ENCODE measurements at regions not wholly inside any gene's neighbourhood (a gene's known extent, or its start where the extent isn't known, plus 50 kb on each side); places are given as distances from the start of the nearest gene placed in this dataset.

GRCh38 chr6:113359155-113360140, 497.7 kb upstream of the MARCKS start:
- no peak for DNase-seq (ENCODE audit: low read depth)
- H3K4me3 ChIP-seq (ENCODE audit: low read depth, low read length), result no peak overlapping the region
- TF ChIP-seq POLR2A (IDR thresholded peaks at IDR 0.05; ENCODE audit: extremely low read depth, insufficient read length) (no peak), CTCF (IDR thresholded peaks at IDR 0.05; ENCODE audit: low read depth, low read length) (no peak), MYC (IDR thresholded peaks at IDR 0.05; ENCODE audit: low read depth, low read length) (no peak)
- TF ChIP-seq, protein P1, sequence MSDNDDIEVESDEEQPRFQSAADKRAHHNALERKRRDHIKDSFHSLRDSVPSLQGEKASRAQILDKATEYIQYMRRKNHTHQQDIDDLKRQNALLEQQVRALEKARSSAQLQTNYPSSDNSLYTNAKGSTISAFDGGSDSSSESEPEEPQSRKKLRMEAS (IDR thresholded peaks at IDR 0.05; ENCODE audit: low read depth, low read length), result no peak

DNA sequence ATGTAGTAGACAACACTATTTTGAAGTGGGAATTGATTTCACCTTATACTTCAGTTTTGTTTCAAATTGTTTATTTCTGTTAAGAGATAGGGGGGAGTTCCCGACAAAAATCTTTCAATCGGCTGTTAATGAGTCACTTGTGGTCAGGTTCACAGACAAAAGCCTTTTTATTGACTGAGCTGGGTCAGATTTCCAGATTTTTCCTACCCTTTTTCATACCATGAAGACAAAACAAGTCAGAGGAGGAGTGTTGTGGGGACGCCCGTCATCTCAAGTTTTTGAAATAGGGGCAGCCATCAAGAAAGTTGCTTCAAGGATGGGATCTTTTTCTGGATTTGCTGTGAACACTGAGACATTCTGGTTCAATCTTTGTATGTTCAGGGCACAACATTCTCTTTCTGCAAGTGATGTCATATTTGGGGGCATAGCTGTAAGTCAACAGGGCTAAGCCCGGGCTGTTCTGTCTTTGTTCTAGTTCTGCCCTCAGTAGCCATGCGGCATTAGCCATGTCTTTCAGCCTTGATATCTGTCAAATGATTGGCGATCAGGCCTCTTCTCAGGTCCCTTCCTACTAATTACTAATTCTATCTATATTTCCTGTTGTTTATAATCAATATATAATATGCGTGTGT, 496.0 kb upstream of the MARCKS start:
- peak; percentile 9 for DNase-seq (ENCODE audit: low read depth)
- TF ChIP-seq, protein P1 (IDR thresholded peaks at IDR 0.05; ENCODE audit: low read depth, low read length), result no peak
- TF ChIP-seq POLR2A (IDR thresholded peaks at IDR 0.05; ENCODE audit: extremely low read depth, insufficient read length), result no peak
- no peak for TF ChIP-seq CTCF (IDR thresholded peaks at IDR 0.05; ENCODE audit: low read depth, low read length)
- no peak for TF ChIP-seq MYC (IDR thresholded peaks at IDR 0.05; ENCODE audit: low read depth, low read length)
- H3K4me3 ChIP-seq (ENCODE audit: low read depth, low read length), result no peak overlapping the region

GRCh38 chr6:113362301-113363047, 494.7 kb upstream of the MARCKS start:
- no peak for TF ChIP-seq POLR2A (IDR thresholded peaks at IDR 0.05; ENCODE audit: extremely low read depth, insufficient read length)
- TF ChIP-seq MYC (IDR thresholded peaks at IDR 0.05; ENCODE audit: low read depth, low read length), result no peak
- no peak for TF ChIP-seq CTCF (IDR thresholded peaks at IDR 0.05; ENCODE audit: low read depth, low read length)
- TF ChIP-seq, protein P1 (IDR thresholded peaks at IDR 0.05; ENCODE audit: low read depth, low read length), result no peak
- DNase-seq (ENCODE audit: low read depth), result no peak

DNA sequence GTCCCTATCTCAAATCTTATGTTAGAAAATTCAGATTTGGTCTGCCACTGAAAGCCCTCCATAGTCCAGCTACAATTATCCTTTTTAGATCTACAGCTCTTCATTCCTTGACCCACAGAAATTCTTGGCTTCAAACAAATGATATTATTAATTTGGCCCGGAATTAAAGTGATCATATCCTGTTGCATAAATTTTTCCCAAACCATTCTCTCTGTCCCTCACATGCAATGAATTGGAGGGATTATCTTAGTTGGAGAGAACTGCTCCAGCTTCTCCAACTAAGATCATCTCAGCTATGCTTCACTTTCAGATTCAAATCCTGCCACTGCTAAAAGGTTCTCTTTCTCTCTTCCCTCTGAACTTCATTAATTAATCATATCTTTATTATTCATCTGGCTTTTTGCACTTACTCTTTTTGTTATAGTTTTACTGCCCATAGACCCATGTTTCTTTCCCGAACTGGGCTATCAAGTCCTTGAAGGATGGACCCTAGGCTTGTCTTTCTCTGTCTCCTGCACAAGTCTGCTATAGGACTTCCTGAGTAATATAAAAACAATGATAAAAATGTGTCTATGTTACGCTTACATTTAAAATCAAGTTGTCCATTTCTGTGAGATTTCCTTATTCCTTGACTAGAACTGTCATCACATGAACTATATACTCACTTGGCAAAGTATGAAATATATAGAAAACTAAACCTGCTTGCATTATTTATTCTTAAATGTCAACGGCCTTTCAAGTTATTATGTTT, 493.9 kb upstream of the MARCKS start:
- TF ChIP-seq CTCF (IDR thresholded peaks at IDR 0.05; ENCODE audit: low read depth, low read length), result no peak
- TF ChIP-seq, protein P1 (IDR thresholded peaks at IDR 0.05; ENCODE audit: low read depth, low read length), result no peak
- no peak overlapping the region for H3K4me3 ChIP-seq (ENCODE audit: low read depth, low read length)
- no peak for DNase-seq (ENCODE audit: low read depth)

More at GRCh38 chr6:113362301-113363047, 494.7 kb upstream of the MARCKS start:
- H3K4me3 ChIP-seq (ENCODE audit: low read depth, low read length), result no peak overlapping the region

GRCh38 chr6:113363866-113364265, 493.3 kb upstream of the MARCKS start:
- no peak for DNase-seq (ENCODE audit: low read depth)

More at GRCh38 chr6:113363866-113364265, 493.3 kb upstream of the MARCKS start:
- no peak overlapping the region for H3K4me3 ChIP-seq (ENCODE audit: low read depth, low read length)
- no peak for TF ChIP-seq POLR2A (IDR thresholded peaks at IDR 0.05; ENCODE audit: extremely low read depth, insufficient read length)
- TF ChIP-seq CTCF (IDR thresholded peaks at IDR 0.05; ENCODE audit: low read depth, low read length), result no peak
- TF ChIP-seq, protein P1 (IDR thresholded peaks at IDR 0.05; ENCODE audit: low read depth, low read length), result no peak
- TF ChIP-seq MYC (IDR thresholded peaks at IDR 0.05; ENCODE audit: low read depth, low read length), result no peak

All from NB4 (cell line).